H1 (cell line): ENCODE measurements at regions not wholly inside any gene's neighbourhood (a gene's known extent, or its start where the extent isn't known, plus 50 kb on each side); places are given as distances from the start of the nearest gene placed in this dataset.

Experiments used
- CTCF ChIA-PET: fragments of 300-600 bp; sonication (Branson Sonifier 250); formaldehyde crosslinking; loops from one replicate; lab custom pipeline; 2021; ENCODE audit not compliant: partially characterized antibody; lab: Charles Lee
- POLR2A ChIA-PET: fragments of 300-600 bp; sonication (Branson Sonifier 250); formaldehyde crosslinking; loops from one replicate; lab custom pipeline; 2021; ENCODE audit warnings: inconsistent platforms; ENCODE audit not compliant: partially characterized antibody; lab: Charles Lee
- DNase-seq, 2 experiments: peaks; one replicate each; pipeline versions ENCODE4 v3.0.0 to v3.0.0-alpha.2; 2010 to 2022; ENCODE audit warnings: low spot score in 2 of 2, low read depth in 1 of 2, mixed read lengths in 1 of 2
- FAIRE-seq: peaks from 2 replicates; lab custom pipeline; 2011; peaks lifted over from hg19 to GRCh38; lab: Jason Lieb, UNC
- H2AFZ ChIP-seq: 2 replicates; pipeline ENCODE4 v1.8.1; 2012; ENCODE audit warnings: low read length, inconsistent platforms
- H2AK5ac ChIP-seq: 2 replicates; pipeline ENCODE4 v1.6.1; 2013; ENCODE audit warnings: low read depth, low read length
- H2BK120ac ChIP-seq: replicated peaks from 2 replicates; pipeline ENCODE3; 2013; ENCODE audit warnings: low read depth, low read length, inconsistent platforms
- H2BK12ac ChIP-seq: 2 replicates; pipeline ENCODE4 v1.6.1; 2013; ENCODE audit warnings: low read depth, low read length
- H2BK15ac ChIP-seq: 2 replicates; pipeline ENCODE4 v1.6.1; 2013; ENCODE audit warnings: low read length
- H2BK20ac ChIP-seq: 2 replicates; pipeline ENCODE4 v1.6.1; 2013; ENCODE audit warnings: low read length
- H2BK5ac ChIP-seq: 2 replicates; pipeline ENCODE4 v1.6.1; 2013; ENCODE audit warnings: low read depth, low read length
- H3K14ac ChIP-seq: 2 replicates; pipeline ENCODE4 v1.6.1; 2013; ENCODE audit warnings: inconsistent platforms; ENCODE audit not compliant: insufficient read length
- H3K18ac ChIP-seq: 2 replicates; pipeline ENCODE4 v1.6.1; 2013; ENCODE audit warnings: low read length; ENCODE audit errors: extremely low read depth
- H3K23ac ChIP-seq: 2 replicates; pipeline ENCODE4 v1.6.1; 2013; ENCODE audit warnings: inconsistent platforms; ENCODE audit not compliant: insufficient read length
- H3K23me2 ChIP-seq: 2 replicates; pipeline ENCODE4 v1.6.1; 2013; ENCODE audit warnings: low read depth, low read length
- H3K27ac ChIP-seq: 2 replicates; pipeline ENCODE4 v1.6.1; 2011; ENCODE audit warnings: low read depth, low read length, inconsistent platforms
- H3K27me3 ChIP-seq, 4 experiments: replicated peaks in 1 of 4; 1 replicate in 1 of 4; 2 replicates in 3 of 4; pipeline versions ENCODE4 v1.6.1 to v1.8.1; 2011 to 2013; ENCODE audit warnings: low read length in 3 of 4, mild to moderate bottlenecking in 3 of 4, inconsistent platforms in 2 of 4, mixed read lengths in 2 of 4, moderate library complexity in 1 of 4; ENCODE audit not compliant: control insufficient read depth in 3 of 4, insufficient read depth in 3 of 4; ENCODE audit errors: extremely low read depth in 1 of 4
- H3K36me3 ChIP-seq, 4 experiments: 2 replicates each; pipeline versions ENCODE4 v1.6.1 to v1.8.1; 2011 to 2013; ENCODE audit warnings: mild to moderate bottlenecking in 4 of 4, low read length in 3 of 4, moderate library complexity in 2 of 4, control low read depth in 1 of 4, inconsistent platforms in 1 of 4; ENCODE audit not compliant: insufficient read depth in 4 of 4, control insufficient read depth in 2 of 4
- H3K4ac ChIP-seq: replicated peaks from 2 replicates; pipeline ENCODE3; 2013; ENCODE audit warnings: low read length, low read depth, mixed read lengths, inconsistent platforms; ENCODE audit not compliant: insufficient read length
- H3K4me1 ChIP-seq, 4 experiments: replicated peaks in 1 of 4; 1 replicate in 1 of 4; 2 replicates in 3 of 4; pipeline versions ENCODE4 v1.6.1 to v1.8.1; 2011 to 2013; ENCODE audit warnings: low read length in 3 of 4, inconsistent platforms in 2 of 4, mixed read lengths in 1 of 4; ENCODE audit not compliant: insufficient read depth in 4 of 4, control insufficient read depth in 3 of 4
- H3K4me2 ChIP-seq, 2 experiments: 2 replicates each; pipeline versions ENCODE4 v1.6.1 to v1.8.1; 2011 to 2013; ENCODE audit warnings: low read depth in 2 of 2, low read length in 2 of 2, control low read depth in 1 of 2, inconsistent platforms in 1 of 2, mild to moderate bottlenecking in 1 of 2; ENCODE audit not compliant: insufficient read depth in 1 of 2
- H3K4me3 ChIP-seq, 4 experiments: fragments of 200-600, 300-600 bp in 1 of 4; sonication (generic), shearing (Covaris generic), sonication (Bioruptor Twin) in 1 of 4; 2 replicates each; pipeline versions ENCODE4 v1.5.1 to v1.8.1; 2011 to 2016; ENCODE audit warnings: low read length in 4 of 4, low read depth in 3 of 4, control low read depth in 2 of 4, inconsistent platforms in 2 of 4, mild to moderate bottlenecking in 2 of 4, mixed read lengths in 1 of 4, moderate library complexity in 1 of 4; ENCODE audit not compliant: insufficient read depth in 2 of 4; ENCODE audit errors: extremely low read depth in 1 of 4
- H3K56ac ChIP-seq: replicated peaks from 2 replicates; pipeline ENCODE3; 2013; ENCODE audit warnings: low read depth, mild to moderate bottlenecking, mixed read lengths, low read length, inconsistent platforms; ENCODE audit not compliant: insufficient read length
- H3K79me1 ChIP-seq: 2 replicates; pipeline ENCODE4 v1.6.1; 2013; ENCODE audit warnings: low read depth, low read length, control low read depth
- H3K79me2 ChIP-seq, 2 experiments: 2 replicates each; pipeline versions ENCODE4 v1.6.1 to v1.8.1; 2012 to 2013; ENCODE audit warnings: low read length in 2 of 2, mild to moderate bottlenecking in 2 of 2, inconsistent platforms in 1 of 2; ENCODE audit not compliant: insufficient read depth in 2 of 2, control insufficient read depth in 1 of 2
- H3K9ac ChIP-seq, 4 experiments: replicated peaks in 1 of 4; 1 replicate in 1 of 4; 2 replicates in 3 of 4; pipeline versions ENCODE4 v1.6.1 to v1.8.1; 2011 to 2013; ENCODE audit warnings: low read depth in 3 of 4, low read length in 3 of 4, control low read depth in 2 of 4, mild to moderate bottlenecking in 2 of 4, moderate library complexity in 2 of 4, inconsistent platforms in 1 of 4; ENCODE audit errors: extremely low read depth in 1 of 4
- H3K9me3 ChIP-seq, 2 experiments: 2 replicates each; pipeline versions ENCODE4 v1.6.1 to v1.8.1; 2012 to 2013; ENCODE audit warnings: mild to moderate bottlenecking in 2 of 2, moderate library complexity in 2 of 2, control low read depth in 1 of 2, inconsistent platforms in 1 of 2, low read depth in 1 of 2, low read length in 1 of 2, mixed read lengths in 1 of 2; ENCODE audit not compliant: insufficient read depth in 2 of 2
- H4K20me1 ChIP-seq, 2 experiments: replicated peaks in 1 of 2; 2 replicates each; pipeline versions ENCODE3 to v1.8.1; 2011 to 2013; ENCODE audit warnings: inconsistent platforms in 2 of 2, low read length in 2 of 2, mild to moderate bottlenecking in 1 of 2; ENCODE audit not compliant: insufficient read depth in 2 of 2, control insufficient read depth in 1 of 2
- H4K5ac ChIP-seq: 2 replicates; pipeline ENCODE4 v1.6.1; 2013; ENCODE audit warnings: low read length, low read depth, mixed read lengths, inconsistent platforms; ENCODE audit not compliant: insufficient read length
- H4K8ac ChIP-seq: 2 replicates; pipeline ENCODE4 v1.8.0; 2013; ENCODE audit warnings: mild to moderate bottlenecking, moderate library complexity, low read length, inconsistent platforms; ENCODE audit not compliant: insufficient read depth; ENCODE audit errors: extremely low read depth
- H4K91ac ChIP-seq: replicated peaks from 2 replicates; pipeline ENCODE3; 2013; ENCODE audit warnings: low read length, mixed read lengths, inconsistent platforms; ENCODE audit not compliant: insufficient read length
- BACH1 ChIP-seq: IDR thresholded peaks from 2 replicates; pipeline ENCODE4 v1.6.1; 2012; ENCODE audit warnings: low read length, improper control_type of control experiment
- JUND ChIP-seq: IDR thresholded peaks from 2 replicates; pipeline ENCODE4 v1.6.1; 2011; ENCODE audit warnings: mild to moderate bottlenecking, improper control_type of control experiment, low read length
- KDM1A ChIP-seq: fragments of 200-600, 300-600 bp; sonication (generic); IDR thresholded peaks from 2 replicates; pipeline ENCODE4 v1.7.1; 2016; ENCODE audit warnings: mild to moderate bottlenecking, low read length, borderline replicate concordance
- POU5F1 ChIP-seq: IDR thresholded peaks from 2 replicates; pipeline ENCODE4 v1.6.1; 2011; ENCODE audit warnings: low read depth, mild to moderate bottlenecking, low read length, moderate library complexity
- RAD21 ChIP-seq, 2 experiments: IDR thresholded peaks in 1 of 2; conservative IDR thresholded peaks in 1 of 2; 2 replicates each; pipeline ENCODE4 v1.6.1; 2011; ENCODE audit warnings: low read depth in 2 of 2, low read length in 2 of 2, improper control_type of control experiment in 1 of 2, inconsistent platforms in 1 of 2, mild to moderate bottlenecking in 1 of 2, moderate library complexity in 1 of 2
- TAF7 ChIP-seq: optimal IDR thresholded peaks from 2 replicates; pipeline ENCODE3; 2011; ENCODE audit warnings: low read depth, mild to moderate bottlenecking, inconsistent platforms, low read length, moderate library complexity, borderline replicate concordance
- TEAD4 ChIP-seq: IDR thresholded peaks from 2 replicates; pipeline ENCODE4 v1.6.1; 2012; ENCODE audit warnings: low read depth, low read length, inconsistent platforms, mixed read lengths
- YY1 ChIP-seq: IDR thresholded peaks from 2 replicates; pipeline ENCODE4 v1.6.1; 2011; ENCODE audit warnings: low read depth, mild to moderate bottlenecking, low read length
- WGBS, 2 experiments: shearing (Covaris generic) in 1 of 2; methylation state at CpG; one replicate each; pipeline versions ENCODE4 v1.1.6 to v1.1.7; 2013 to 2015; ENCODE audit warnings: low lambda C conversion rate in 2 of 2, mixed read lengths in 2 of 2, inconsistent platforms in 1 of 2, low coverage in 1 of 2, missing lambda C conversion rate in 1 of 2; ENCODE audit not compliant: insufficient replicate concordance in 2 of 2, insufficient coverage in 1 of 2, insufficient read length in 1 of 2; ENCODE audit errors: extremely low coverage in 1 of 2, missing lambda C conversion rate in 1 of 2; 5-methylcytosine and 5-hydroxymethylcytosine counted together
- TF ChIP-seq, protein P1 (sequence below): IDR thresholded peaks from 2 replicates; pipeline ENCODE4 v1.6.1; 2011; ENCODE audit warnings: low read length, improper control_type of control experiment

DNA sequence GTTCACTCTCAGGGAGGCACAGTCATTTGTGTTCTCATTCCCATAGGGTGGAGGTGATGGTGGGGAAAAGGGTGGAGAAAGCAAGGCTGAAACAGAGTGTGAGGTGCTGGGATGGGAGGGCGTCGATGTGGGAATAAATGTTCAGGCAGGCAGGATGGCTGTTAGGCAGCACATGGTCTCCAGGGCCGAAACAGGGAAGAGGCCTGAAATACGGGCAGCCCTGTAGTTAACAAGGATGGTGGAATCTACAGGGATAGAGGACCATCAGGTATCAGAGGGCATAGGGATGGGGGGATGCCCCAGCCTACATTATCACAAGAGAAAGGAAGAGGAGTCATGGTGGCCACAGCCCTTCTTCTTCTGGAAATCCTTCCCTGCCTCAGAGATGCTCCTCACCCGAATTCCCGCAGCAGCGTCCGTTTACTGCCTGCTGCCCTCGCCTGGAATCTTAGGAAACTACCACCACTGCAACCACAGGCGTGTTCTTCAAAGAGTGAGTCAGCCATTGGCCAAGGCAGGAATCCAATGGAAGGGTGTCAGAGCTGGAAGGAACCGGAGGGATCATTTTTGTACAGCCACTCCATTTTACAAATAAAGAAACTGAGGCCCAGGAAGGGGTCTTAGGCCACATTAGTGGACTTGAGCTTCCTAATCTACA is 49.7 kb upstream of the POMGNT2 start:
- FAIRE-seq (peak; percentile 73), DNase-seq (peak; percentile 23 to 71)
- WGBS, 2 experiments: 37% methylated on average over 11 of the region's 11 CpGs; no CpG with 5 or more reads in 1 of the 2 experiments
- Histone ChIP-seq H2BK20ac (0 out of 2 replicates have a peak overlapping the region, but pooled peaks have one; percentile 13), H4K8ac (no peak overlapping the region; the same call in 1 of the 2 replicates), H3K79me2 (no peaks in the 10 kb centered on the region), H3K9me3 (no peaks in the 10 kb centered on the region), H3K4me3 (no peak overlapping the region), H3K23me2 (no peaks in the 10 kb centered on the region), H3K9ac (no peak overlapping the region), H3K56ac (no peak overlapping the region), H4K20me1 (no peaks in the 10 kb centered on the region), H3K23ac (no peak overlapping the region), H3K4ac (no peak overlapping the region), H3K36me3 (no peaks in the 10 kb centered on the region), H2BK12ac (no peak overlapping the region; the same call in 1 of the 2 replicates), H4K91ac (no peak overlapping the region), H4K5ac (no peak overlapping the region), H3K27ac (no peak overlapping the region), H2BK5ac (no peak overlapping the region), H3K18ac (no peak overlapping the region), H3K14ac (no peak overlapping the region), H3K4me2 (no peak overlapping the region), H2BK15ac (no peak overlapping the region), H2BK120ac (no peak overlapping the region), H3K79me1 (no peaks in the 10 kb centered on the region), H3K4me1 (no peaks in the 10 kb centered on the region; a peak in 1 of 7 replicates), H2AFZ (peak overlapping the region; percentile 79), H3K27me3 (peaks cover 0 to 8% (median 0%) of the 10 kb centered on the region in 4 experiments; a peak in 3 of 7 replicates), H2AK5ac (peak overlapping the region; percentile 41; the same call in 1 of the 2 replicates)
- CTCF ChIA-PET: interaction anchor here (0.7 to 8.5 kb wide), 18 partner anchors 9 to 252 kb away, joined by 3 to 111 read pairs (median 3); no protein-coding TSS in a partner anchor
- POLR2A ChIA-PET: no interaction called here
- peak; percentile 15 for TF ChIP-seq TAF7
- peak; percentile 85 to 87 for TF ChIP-seq RAD21 (IDR thresholded peaks at IDR 0.05 in 1 of 2, conservative IDR thresholded peaks at IDR 0.05 in 1 of 2; ENCODE audit: low read depth in 2 of 2, low read length in 2 of 2)
- TF ChIP-seq, protein P1, sequence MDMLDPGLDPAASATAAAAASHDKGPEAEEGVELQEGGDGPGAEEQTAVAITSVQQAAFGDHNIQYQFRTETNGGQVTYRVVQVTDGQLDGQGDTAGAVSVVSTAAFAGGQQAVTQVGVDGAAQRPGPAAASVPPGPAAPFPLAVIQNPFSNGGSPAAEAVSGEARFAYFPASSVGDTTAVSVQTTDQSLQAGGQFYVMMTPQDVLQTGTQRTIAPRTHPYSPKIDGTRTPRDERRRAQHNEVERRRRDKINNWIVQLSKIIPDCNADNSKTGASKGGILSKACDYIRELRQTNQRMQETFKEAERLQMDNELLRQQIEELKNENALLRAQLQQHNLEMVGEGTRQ: no peak
- TF ChIP-seq KDM1A: no peak
- peak; percentile 85 for TF ChIP-seq TEAD4
- peak; percentile 65; the same call in 1 of the 2 replicates for TF ChIP-seq BACH1
- peak; percentile 84 for TF ChIP-seq YY1
- no peak for TF ChIP-seq POU5F1
- peak; percentile 69; the same call in 1 of the 2 replicates for TF ChIP-seq JUND
